ENCODE measurements at regions not wholly inside any gene's neighbourhood (a gene's known extent, or its start where the extent isn't known, plus 50 kb on each side); places are given as distances from the start of the nearest gene placed in this dataset.
"Not testable (repeated sequence)": the region's sequence is repeated elsewhere in the genome, so short reads cannot be mapped to it uniquely, and the experiment has no call there.

DNA sequence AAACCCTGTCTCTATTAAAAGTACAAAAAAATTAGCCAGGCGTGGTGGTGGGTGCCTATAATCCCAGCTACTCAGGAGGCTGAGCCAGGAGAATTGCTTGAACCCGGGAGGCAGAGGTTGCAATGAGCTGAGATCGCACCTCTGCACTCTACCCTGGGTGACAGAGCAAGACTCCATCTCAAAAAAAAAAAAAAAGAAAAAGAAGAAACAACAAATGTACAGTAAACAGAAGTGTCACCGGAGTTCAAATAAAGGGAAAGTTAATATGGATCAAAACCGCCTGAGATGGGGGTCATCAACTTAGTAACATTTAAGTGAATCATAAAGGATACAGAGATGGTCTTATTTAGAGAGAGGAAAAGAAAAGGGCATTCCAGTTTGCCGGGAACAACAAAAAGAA, 89.3 kb upstream of the OLIG3 start:
- not testable (repeated sequence) for TF ChIP-seq CTCF, EZH2, EZH2phosphoT487 (IDR thresholded peaks at IDR 0.05)

All from neural progenitor cell (in vitro differentiated cells).